Liver (tissue), 3 donors: ENCODE measurements at regions not wholly inside any gene's neighbourhood (a gene's known extent, or its start where the extent isn't known, plus 50 kb on each side); places are given as distances from the start of the nearest gene placed in this dataset.

Experiments used
- EGR1 ChIP-seq, 2 donors: IDR thresholded peaks; 2 replicates each; pipeline ENCODE4 v1.6.1; 2016 to 2018; ENCODE audit warnings: antibody characterized with exemption in 2 of 2, low read depth in 2 of 2
- FOXA2 ChIP-seq: IDR thresholded peaks from 2 replicates; pipeline ENCODE4 v1.6.1; 2016; ENCODE audit warnings: antibody characterized with exemption
- GABPA ChIP-seq, 2 donors: IDR thresholded peaks in 1 of 2; conservative IDR thresholded peaks in 1 of 2; 2 replicates each; pipeline ENCODE4 v1.6.1; 2016; ENCODE audit warnings: antibody characterized with exemption in 2 of 2, mild to moderate bottlenecking in 1 of 2, moderate library complexity in 1 of 2
- JUND ChIP-seq, 2 donors: IDR thresholded peaks; 2 replicates each; pipeline ENCODE4 v1.6.1; 2016; ENCODE audit warnings: antibody characterized with exemption in 2 of 2
- RAD21 ChIP-seq, 2 donors: IDR thresholded peaks; 2 replicates each; pipeline ENCODE4 v1.6.1; 2016; ENCODE audit warnings: antibody characterized with exemption in 2 of 2, mild to moderate bottlenecking in 2 of 2
- RXRA ChIP-seq, 2 donors: IDR thresholded peaks; 2 replicates each; pipeline ENCODE4 v1.6.1; 2017 to 2018; ENCODE audit warnings: antibody characterized with exemption in 2 of 2, mild to moderate bottlenecking in 1 of 2
- SP1 ChIP-seq: IDR thresholded peaks from 2 replicates; pipeline ENCODE4 v1.6.1; 2018; ENCODE audit warnings: antibody characterized with exemption, mild to moderate bottlenecking
- TAF1 ChIP-seq: conservative IDR thresholded peaks from 2 replicates; pipeline ENCODE4 v1.6.1; 2016; ENCODE audit warnings: antibody characterized with exemption, mild to moderate bottlenecking
- TF ChIP-seq, protein P1 (sequence below): fragments of 150-350 bp; IDR thresholded peaks from 2 replicates; pipeline ENCODE4 v1.5.1; 2017; ENCODE audit warnings: improper control_type of control experiment, low read depth, low read length; ENCODE audit not compliant: missing input control
- TF ChIP-seq, protein P2 (sequence below): IDR thresholded peaks from 2 replicates; pipeline ENCODE4 v1.6.1; 2016; ENCODE audit warnings: antibody characterized with exemption
- donor health status: healthy.
- donor health status: healthy.

DNA sequence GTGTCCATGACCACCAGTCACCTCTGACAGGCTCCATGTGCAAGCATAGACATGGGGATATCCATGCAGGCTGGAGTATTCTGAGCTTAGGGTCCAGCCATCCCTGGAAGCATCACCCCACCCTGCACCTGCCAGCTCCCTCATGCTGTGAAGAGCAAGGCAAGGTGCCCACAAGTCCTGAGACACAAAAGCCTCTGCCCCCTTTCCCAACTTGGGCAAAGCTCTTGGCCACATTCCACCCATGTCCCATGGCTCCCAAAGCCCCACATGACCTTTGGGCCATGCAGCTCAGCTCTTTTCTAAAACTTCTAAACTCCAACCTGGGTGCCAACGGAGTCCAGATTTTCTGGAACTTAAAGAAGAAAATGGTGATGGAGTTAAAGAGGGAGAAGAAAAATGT, 99.8 kb upstream of the SH3BP4 start:
- no peak for TF ChIP-seq GABPA (IDR thresholded peaks at IDR 0.05 in 1 of 2, conservative IDR thresholded peaks at IDR 0.05 in 1 of 2)
- TF ChIP-seq, protein P1, sequence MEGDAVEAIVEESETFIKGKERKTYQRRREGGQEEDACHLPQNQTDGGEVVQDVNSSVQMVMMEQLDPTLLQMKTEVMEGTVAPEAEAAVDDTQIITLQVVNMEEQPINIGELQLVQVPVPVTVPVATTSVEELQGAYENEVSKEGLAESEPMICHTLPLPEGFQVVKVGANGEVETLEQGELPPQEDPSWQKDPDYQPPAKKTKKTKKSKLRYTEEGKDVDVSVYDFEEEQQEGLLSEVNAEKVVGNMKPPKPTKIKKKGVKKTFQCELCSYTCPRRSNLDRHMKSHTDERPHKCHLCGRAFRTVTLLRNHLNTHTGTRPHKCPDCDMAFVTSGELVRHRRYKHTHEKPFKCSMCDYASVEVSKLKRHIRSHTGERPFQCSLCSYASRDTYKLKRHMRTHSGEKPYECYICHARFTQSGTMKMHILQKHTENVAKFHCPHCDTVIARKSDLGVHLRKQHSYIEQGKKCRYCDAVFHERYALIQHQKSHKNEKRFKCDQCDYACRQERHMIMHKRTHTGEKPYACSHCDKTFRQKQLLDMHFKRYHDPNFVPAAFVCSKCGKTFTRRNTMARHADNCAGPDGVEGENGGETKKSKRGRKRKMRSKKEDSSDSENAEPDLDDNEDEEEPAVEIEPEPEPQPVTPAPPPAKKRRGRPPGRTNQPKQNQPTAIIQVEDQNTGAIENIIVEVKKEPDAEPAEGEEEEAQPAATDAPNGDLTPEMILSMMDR = no peak
- TF ChIP-seq JUND (IDR thresholded peaks at IDR 0.05) = no peak
- no peak for TF ChIP-seq EGR1 (IDR thresholded peaks at IDR 0.05; ENCODE audit: low read depth in 2 of 2)
- no peak for TF ChIP-seq TAF1
- TF ChIP-seq, protein P2, sequence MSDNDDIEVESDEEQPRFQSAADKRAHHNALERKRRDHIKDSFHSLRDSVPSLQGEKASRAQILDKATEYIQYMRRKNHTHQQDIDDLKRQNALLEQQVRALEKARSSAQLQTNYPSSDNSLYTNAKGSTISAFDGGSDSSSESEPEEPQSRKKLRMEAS = no peak
- no peak for TF ChIP-seq SP1
- peak in 1 of 2 donors; percentile 8 for TF ChIP-seq RXRA (IDR thresholded peaks at IDR 0.05)
- no peak for TF ChIP-seq FOXA2
- no peak for TF ChIP-seq RAD21 (IDR thresholded peaks at IDR 0.05)
